Endothelial cell of umbilical vein (primary cell): ENCODE measurements at regions not wholly inside any gene's neighbourhood (a gene's known extent, or its start where the extent isn't known, plus 50 kb on each side); places are given as distances from the start of the nearest gene placed in this dataset.

Experiments
- EZH2 ChIP-seq: IDR thresholded peaks from 2 replicates; pipeline ENCODE4 v1.6.1; 2012; ENCODE audit warnings: borderline replicate concordance, low read depth, mild to moderate bottlenecking, moderate library complexity, low read length, inconsistent platforms; ENCODE audit not compliant: severe bottlenecking
- JUN ChIP-seq: IDR thresholded peaks from 2 replicates; pipeline ENCODE4 v1.6.1; 2011; ENCODE audit warnings: borderline replicate concordance, low read depth; ENCODE audit not compliant: insufficient read length, insufficient read depth
- MYC ChIP-seq: IDR thresholded peaks from one replicate; pipeline ENCODE4 v1.6.1; 2011; ENCODE audit warnings: mild to moderate bottlenecking, low read depth, low read length
- POLR2A ChIP-seq: IDR thresholded peaks from 2 replicates; pipeline ENCODE4 v1.6.1; 2012; ENCODE audit warnings: low read depth, mild to moderate bottlenecking, control low read depth, low read length
- POLR2AphosphoS5 ChIP-seq: IDR thresholded peaks from 2 replicates; pipeline ENCODE4 v1.6.1; 2012; ENCODE audit warnings: low read depth, mild to moderate bottlenecking, control low read depth, low read length, moderate library complexity; ENCODE audit not compliant: insufficient read depth
- TF ChIP-seq, protein P1 (sequence below), 2 donors: IDR thresholded peaks; 1 replicate in 1 of 2; 2 replicates in 1 of 2; pipeline ENCODE4 v1.5.1; 2011; ENCODE audit warnings: low read length in 2 of 2, mild to moderate bottlenecking in 2 of 2, moderate library complexity in 2 of 2, control low read depth in 1 of 2, inconsistent platforms in 1 of 2, low read depth in 1 of 2; ENCODE audit not compliant: insufficient read depth in 1 of 2; ENCODE audit errors: extremely low read depth in 1 of 2
- TF ChIP-seq, protein P2 (sequence below): IDR thresholded peaks from 2 replicates; pipeline ENCODE4 v1.6.1; 2011; ENCODE audit not compliant: insufficient read depth, insufficient read length

DNA sequence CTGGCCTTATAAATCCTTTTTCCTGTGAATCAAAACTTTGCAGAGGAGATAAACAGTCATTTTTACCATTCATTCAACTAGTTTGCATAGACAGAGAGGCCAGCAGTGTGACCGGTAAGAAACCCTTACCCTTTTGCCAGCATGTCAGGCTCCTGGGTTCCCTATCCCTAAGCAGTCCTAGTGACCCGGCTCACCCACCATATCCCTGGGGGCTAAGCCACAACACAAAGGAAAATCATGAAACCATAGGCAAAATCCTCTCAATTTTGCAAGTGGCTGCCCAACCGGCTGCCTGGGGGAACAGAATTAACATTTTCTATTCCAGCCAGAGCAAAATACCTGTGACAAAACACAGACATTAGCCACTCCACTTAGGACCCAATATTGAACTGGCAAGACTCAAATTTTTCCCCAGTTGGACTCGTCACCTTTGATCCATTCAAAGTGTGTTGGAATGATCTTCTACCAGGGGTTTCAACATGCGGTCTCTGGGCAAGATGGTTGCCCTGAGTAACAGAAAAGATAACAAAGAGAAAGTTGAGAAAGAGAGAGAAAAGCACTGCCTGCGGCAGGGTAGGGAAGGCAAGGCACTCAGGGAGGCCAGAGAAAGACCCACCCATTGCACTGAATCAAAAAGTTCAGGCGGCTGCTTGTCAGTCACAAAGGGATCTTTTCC lies 174.8 kb upstream of the NAMPT start:
- TF ChIP-seq, protein P1, sequence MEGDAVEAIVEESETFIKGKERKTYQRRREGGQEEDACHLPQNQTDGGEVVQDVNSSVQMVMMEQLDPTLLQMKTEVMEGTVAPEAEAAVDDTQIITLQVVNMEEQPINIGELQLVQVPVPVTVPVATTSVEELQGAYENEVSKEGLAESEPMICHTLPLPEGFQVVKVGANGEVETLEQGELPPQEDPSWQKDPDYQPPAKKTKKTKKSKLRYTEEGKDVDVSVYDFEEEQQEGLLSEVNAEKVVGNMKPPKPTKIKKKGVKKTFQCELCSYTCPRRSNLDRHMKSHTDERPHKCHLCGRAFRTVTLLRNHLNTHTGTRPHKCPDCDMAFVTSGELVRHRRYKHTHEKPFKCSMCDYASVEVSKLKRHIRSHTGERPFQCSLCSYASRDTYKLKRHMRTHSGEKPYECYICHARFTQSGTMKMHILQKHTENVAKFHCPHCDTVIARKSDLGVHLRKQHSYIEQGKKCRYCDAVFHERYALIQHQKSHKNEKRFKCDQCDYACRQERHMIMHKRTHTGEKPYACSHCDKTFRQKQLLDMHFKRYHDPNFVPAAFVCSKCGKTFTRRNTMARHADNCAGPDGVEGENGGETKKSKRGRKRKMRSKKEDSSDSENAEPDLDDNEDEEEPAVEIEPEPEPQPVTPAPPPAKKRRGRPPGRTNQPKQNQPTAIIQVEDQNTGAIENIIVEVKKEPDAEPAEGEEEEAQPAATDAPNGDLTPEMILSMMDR (IDR thresholded peaks at IDR 0.05; ENCODE audit: extremely low read depth in 1 of 2, insufficient read depth in 1 of 2, low read depth in 1 of 2, low read length in 2 of 2): no peak
- no peak for TF ChIP-seq POLR2A
- no peak for TF ChIP-seq JUN
- TF ChIP-seq, protein P2, sequence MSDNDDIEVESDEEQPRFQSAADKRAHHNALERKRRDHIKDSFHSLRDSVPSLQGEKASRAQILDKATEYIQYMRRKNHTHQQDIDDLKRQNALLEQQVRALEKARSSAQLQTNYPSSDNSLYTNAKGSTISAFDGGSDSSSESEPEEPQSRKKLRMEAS: no peak
- no peak for TF ChIP-seq POLR2AphosphoS5
- TF ChIP-seq EZH2: no peak
- no peak for TF ChIP-seq MYC
